HFFc6 (cell line): ENCODE measurements at regions not wholly inside any gene's neighbourhood (a gene's known extent, or its start where the extent isn't known, plus 50 kb on each side); places are given as distances from the start of the nearest gene placed in this dataset.
"Not testable (repeated sequence)": the region's sequence is repeated elsewhere in the genome, so short reads cannot be mapped to it uniquely, and the experiment has no call there.

Experiments
- DNase-seq: peaks from one replicate; pipeline ENCODE4 v3.0.0-alpha.2; 2018
- H3K27ac Mint-ChIP-seq: 2 replicates; pipeline ENCODE4 v1.8.0; 2020; ENCODE audit warnings: mild to moderate bottlenecking, mixed read lengths
- H3K27me3 Mint-ChIP-seq: 2 replicates; pipeline ENCODE4 v1.8.0; 2021; ENCODE audit warnings: mild to moderate bottlenecking, moderate library complexity, mixed read lengths; ENCODE audit not compliant: insufficient read depth
- H3K36me3 Mint-ChIP-seq: 2 replicates; pipeline ENCODE4 v1.8.0; 2021; ENCODE audit warnings: low read depth, mixed read lengths
- H3K4me1 Mint-ChIP-seq: 2 replicates; pipeline ENCODE4 v1.8.0; 2020; ENCODE audit warnings: low read depth, mixed read lengths
- H3K4me3 Mint-ChIP-seq: 2 replicates; pipeline ENCODE4 v1.8.0; 2020; ENCODE audit warnings: mild to moderate bottlenecking, moderate library complexity, mixed read lengths
- H3K9me3 Mint-ChIP-seq: 2 replicates; pipeline ENCODE4 v1.8.0; 2020; ENCODE audit warnings: mild to moderate bottlenecking, mixed read lengths
- CTCF ChIP-seq: fragments of 200-600 bp; sonication (generic); IDR thresholded peaks from 2 replicates; pipeline ENCODE4 v1.5.0; 2021; ENCODE audit warnings: antibody characterized with exemption, mild to moderate bottlenecking

DNA sequence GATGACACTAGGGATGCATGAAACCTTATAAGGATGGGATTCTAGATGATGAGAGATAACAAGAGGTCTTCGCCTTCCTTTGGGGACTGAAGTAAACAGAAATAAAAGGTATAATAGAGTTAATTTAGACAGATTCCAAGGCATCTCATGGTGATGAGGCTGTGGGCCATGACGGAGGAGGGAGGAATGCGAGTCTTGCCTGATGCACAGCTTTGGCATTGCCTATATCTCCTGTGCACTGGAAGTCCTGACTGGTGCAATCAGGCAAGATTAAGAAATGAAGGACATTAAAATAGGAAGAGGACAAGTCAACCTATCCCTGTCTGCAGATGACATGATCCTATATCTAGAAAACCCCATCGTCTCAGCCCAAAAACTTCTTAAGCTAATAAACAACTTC is 526.4 kb upstream of the LMO3 start:
- Mint-ChIP-seq H3K36me3 (no peaks in the 10 kb centered on the region), H3K4me3 (no peak overlapping the region), H3K27ac (no peak overlapping the region), H3K27me3 (no peaks in the 10 kb centered on the region), H3K9me3 (peaks cover 15% of the 10 kb centered on the region), H3K4me1 (no peaks in the 10 kb centered on the region)
- no peak for TF ChIP-seq CTCF
- DNase-seq = no peak

GRCh38 chr12:17116538-17116937 is 510.6 kb upstream of the LMO3 start:
- H3K4me1 Mint-ChIP-seq, H3K4me3 Mint-ChIP-seq, H3K27ac Mint-ChIP-seq, DNase-seq, H3K36me3 Mint-ChIP-seq, H3K27me3 Mint-ChIP-seq: not testable (repeated sequence)
- peaks cover 48% of the 10 kb centered on the region for H3K9me3 Mint-ChIP-seq

DNA sequence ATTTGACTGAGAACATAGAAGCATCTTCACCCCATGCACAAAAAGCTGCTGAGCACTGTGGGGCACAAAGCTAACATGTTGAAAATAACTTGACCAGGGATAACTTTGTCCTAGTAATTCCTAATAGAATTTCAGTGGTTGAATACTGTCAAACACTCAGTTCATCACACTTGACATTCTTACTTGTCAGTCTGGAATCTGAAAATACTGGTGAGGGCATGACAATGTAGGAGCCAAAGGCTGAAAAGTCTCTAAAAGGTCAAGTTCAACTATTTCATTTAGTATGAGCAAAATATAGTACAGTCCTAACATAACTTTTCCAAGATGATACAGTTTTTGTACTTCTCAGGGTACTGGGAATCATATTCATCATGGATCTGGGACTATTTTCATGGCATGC is 504.4 kb upstream of the LMO3 start:
- H3K4me3 Mint-ChIP-seq = no peak overlapping the region
- TF ChIP-seq CTCF = no peak
- H3K27ac Mint-ChIP-seq = no peak overlapping the region
- H3K27me3 Mint-ChIP-seq = no peaks in the 10 kb centered on the region
- peaks cover 36% of the 10 kb centered on the region for H3K9me3 Mint-ChIP-seq
- DNase-seq = no peak
- no peaks in the 10 kb centered on the region for H3K4me1 Mint-ChIP-seq
- H3K36me3 Mint-ChIP-seq = no peaks in the 10 kb centered on the region; the same call in 1 of the 2 replicates

GRCh38 chr12:17108877-17109541 is 503.0 kb upstream of the LMO3 start:
- Mint-ChIP-seq H3K4me3 (no peak overlapping the region), H3K27ac (no peak overlapping the region)
- no peak for TF ChIP-seq CTCF

DNA sequence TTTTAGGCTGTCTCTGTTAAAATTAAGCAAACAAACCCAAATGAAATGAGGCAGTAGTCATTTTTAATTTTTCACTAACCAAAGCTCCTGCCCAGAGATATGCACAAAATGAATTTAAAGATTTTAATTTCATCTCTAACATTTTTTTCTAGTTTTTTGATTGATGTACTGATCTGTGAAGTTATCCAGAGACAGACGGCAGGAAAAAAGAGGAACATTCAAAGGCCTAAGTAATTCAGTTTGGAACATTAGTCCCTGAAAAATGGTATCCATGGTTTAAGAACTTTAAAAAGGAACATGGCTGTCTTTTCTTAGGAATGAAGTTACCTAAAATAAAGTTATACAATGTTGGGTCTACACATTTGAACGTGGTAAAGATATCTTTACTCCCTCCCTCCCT is 498.8 kb upstream of the LMO3 start:
- DNase-seq = no peak
- Mint-ChIP-seq H3K4me1 (no peaks in the 10 kb centered on the region), H3K4me3 (no peak overlapping the region), H3K27ac (no peak overlapping the region), H3K36me3 (no peaks in the 10 kb centered on the region; the same call in 1 of the 2 replicates), H3K9me3 (peaks cover 56% of the 10 kb centered on the region), H3K27me3 (no peaks in the 10 kb centered on the region)
- no peak for TF ChIP-seq CTCF

More at GRCh38 chr12:17108877-17109541, 503.0 kb upstream of the LMO3 start:
- no peak for DNase-seq
- Mint-ChIP-seq H3K4me1 (no peaks in the 10 kb centered on the region), H3K27me3 (no peaks in the 10 kb centered on the region), H3K36me3 (no peaks in the 10 kb centered on the region; the same call in 1 of the 2 replicates), H3K9me3 (peaks cover 34% of the 10 kb centered on the region)

GRCh38 chr12:17097674-17098073 is 491.7 kb upstream of the LMO3 start:
- no peak overlapping the region for H3K4me3 Mint-ChIP-seq
- DNase-seq = no peak

More at GRCh38 chr12:17097674-17098073, 491.7 kb upstream of the LMO3 start:
- H3K9me3 Mint-ChIP-seq = peaks cover 57% of the 10 kb centered on the region
- H3K36me3 Mint-ChIP-seq = no peaks in the 10 kb centered on the region
- no peaks in the 10 kb centered on the region for H3K27me3 Mint-ChIP-seq
- no peak overlapping the region for H3K27ac Mint-ChIP-seq
- TF ChIP-seq CTCF = no peak
- H3K4me1 Mint-ChIP-seq = no peaks in the 10 kb centered on the region
